ENCODE measurements at regions not wholly inside any gene's neighbourhood (a gene's known extent, or its start where the extent isn't known, plus 50 kb on each side); places are given as distances from the start of the nearest gene placed in this dataset.

DNA sequence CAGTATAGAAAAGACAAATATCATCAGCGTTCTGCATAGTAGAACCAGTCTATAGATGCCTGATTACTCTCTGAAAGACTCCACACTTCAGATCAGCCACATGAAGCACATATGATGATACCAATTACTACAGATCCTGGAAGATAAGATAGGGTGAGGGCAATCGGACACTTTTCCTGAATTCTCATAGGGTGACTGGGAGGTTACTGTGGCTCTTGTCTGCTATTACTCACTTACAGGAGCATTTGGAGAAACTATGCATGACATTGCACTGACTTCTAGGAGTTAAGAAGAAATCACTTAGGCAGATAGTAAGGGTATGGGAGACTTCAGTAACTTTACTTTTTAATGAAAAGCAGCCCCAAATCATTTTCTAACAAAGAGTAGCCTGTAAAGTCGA is 1140.9 kb downstream of the XPNPEP1 start:
- TF ChIP-seq TAF1 (IDR thresholded peaks at IDR 0.05; ENCODE audit: low read depth) (no peak), MXI1 (conservative IDR thresholded peaks at IDR 0.05; ENCODE audit: poor library complexity, severe bottlenecking) (no peak), SMC3 (conservative IDR thresholded peaks at IDR 0.05; ENCODE audit: poor library complexity) (no peak), EP300 (conservative IDR thresholded peaks at IDR 0.05; ENCODE audit: poor library complexity, severe bottlenecking) (no peak), EZH2 (IDR thresholded peaks at IDR 0.05; ENCODE audit: borderline replicate concordance, insufficient read depth, low read length, poor library complexity, severe bottlenecking) (no peak), RAD21 (conservative IDR thresholded peaks at IDR 0.05) (no peak), POLR2AphosphoS5 (IDR thresholded peaks at IDR 0.05) (no peak)
- TF ChIP-seq, protein P1, sequence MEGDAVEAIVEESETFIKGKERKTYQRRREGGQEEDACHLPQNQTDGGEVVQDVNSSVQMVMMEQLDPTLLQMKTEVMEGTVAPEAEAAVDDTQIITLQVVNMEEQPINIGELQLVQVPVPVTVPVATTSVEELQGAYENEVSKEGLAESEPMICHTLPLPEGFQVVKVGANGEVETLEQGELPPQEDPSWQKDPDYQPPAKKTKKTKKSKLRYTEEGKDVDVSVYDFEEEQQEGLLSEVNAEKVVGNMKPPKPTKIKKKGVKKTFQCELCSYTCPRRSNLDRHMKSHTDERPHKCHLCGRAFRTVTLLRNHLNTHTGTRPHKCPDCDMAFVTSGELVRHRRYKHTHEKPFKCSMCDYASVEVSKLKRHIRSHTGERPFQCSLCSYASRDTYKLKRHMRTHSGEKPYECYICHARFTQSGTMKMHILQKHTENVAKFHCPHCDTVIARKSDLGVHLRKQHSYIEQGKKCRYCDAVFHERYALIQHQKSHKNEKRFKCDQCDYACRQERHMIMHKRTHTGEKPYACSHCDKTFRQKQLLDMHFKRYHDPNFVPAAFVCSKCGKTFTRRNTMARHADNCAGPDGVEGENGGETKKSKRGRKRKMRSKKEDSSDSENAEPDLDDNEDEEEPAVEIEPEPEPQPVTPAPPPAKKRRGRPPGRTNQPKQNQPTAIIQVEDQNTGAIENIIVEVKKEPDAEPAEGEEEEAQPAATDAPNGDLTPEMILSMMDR (IDR thresholded peaks at IDR 0.05; ENCODE audit: poor library complexity, severe bottlenecking): no peak
- TF ChIP-seq, protein P2, sequence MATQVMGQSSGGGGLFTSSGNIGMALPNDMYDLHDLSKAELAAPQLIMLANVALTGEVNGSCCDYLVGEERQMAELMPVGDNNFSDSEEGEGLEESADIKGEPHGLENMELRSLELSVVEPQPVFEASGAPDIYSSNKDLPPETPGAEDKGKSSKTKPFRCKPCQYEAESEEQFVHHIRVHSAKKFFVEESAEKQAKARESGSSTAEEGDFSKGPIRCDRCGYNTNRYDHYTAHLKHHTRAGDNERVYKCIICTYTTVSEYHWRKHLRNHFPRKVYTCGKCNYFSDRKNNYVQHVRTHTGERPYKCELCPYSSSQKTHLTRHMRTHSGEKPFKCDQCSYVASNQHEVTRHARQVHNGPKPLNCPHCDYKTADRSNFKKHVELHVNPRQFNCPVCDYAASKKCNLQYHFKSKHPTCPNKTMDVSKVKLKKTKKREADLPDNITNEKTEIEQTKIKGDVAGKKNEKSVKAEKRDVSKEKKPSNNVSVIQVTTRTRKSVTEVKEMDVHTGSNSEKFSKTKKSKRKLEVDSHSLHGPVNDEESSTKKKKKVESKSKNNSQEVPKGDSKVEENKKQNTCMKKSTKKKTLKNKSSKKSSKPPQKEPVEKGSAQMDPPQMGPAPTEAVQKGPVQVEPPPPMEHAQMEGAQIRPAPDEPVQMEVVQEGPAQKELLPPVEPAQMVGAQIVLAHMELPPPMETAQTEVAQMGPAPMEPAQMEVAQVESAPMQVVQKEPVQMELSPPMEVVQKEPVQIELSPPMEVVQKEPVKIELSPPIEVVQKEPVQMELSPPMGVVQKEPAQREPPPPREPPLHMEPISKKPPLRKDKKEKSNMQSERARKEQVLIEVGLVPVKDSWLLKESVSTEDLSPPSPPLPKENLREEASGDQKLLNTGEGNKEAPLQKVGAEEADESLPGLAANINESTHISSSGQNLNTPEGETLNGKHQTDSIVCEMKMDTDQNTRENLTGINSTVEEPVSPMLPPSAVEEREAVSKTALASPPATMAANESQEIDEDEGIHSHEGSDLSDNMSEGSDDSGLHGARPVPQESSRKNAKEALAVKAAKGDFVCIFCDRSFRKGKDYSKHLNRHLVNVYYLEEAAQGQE (IDR thresholded peaks at IDR 0.05; ENCODE audit: borderline replicate concordance): no peak
- Histone ChIP-seq H3K9me2 (ENCODE audit: insufficient read depth, low read length) (no peaks in the 10 kb centered on the region), H3K27me3 (ENCODE audit: insufficient read depth, low read depth, low read length) (no peaks in the 10 kb centered on the region), H4K20me1 (ENCODE audit: insufficient read depth) (no peaks in the 10 kb centered on the region), H3K79me2 (replicated peaks; ENCODE audit: insufficient read depth, low read length) (no peaks in the 10 kb centered on the region), H3F3A (ENCODE audit: insufficient read depth, low read length, poor library complexity, severe bottlenecking) (no peaks in the 10 kb centered on the region), H3K9ac (ENCODE audit: low read length) (no peak overlapping the region), H3K9me3 (ENCODE audit: low read length) (peaks cover 3% of the 10 kb centered on the region), H3K4me2 (ENCODE audit: low read length) (no peak overlapping the region), H3K36me3 (ENCODE audit: insufficient read depth, low read length) (no peaks in the 10 kb centered on the region), H2AFZ (ENCODE audit: low read depth, low read length) (no peak overlapping the region), H3K27ac (ENCODE audit: low read length) (no peak overlapping the region), H3K4me3 (ENCODE audit: low read length) (no peak overlapping the region)

GRCh38 chr10:108779501-108779900 is 1143.8 kb downstream of the XPNPEP1 start:
- Histone ChIP-seq H3K79me2 (replicated peaks; ENCODE audit: insufficient read depth, low read length) (no peaks in the 10 kb centered on the region), H3K36me3 (ENCODE audit: insufficient read depth, low read length) (no peaks in the 10 kb centered on the region), H4K20me1 (ENCODE audit: insufficient read depth) (no peaks in the 10 kb centered on the region), H3K27me3 (ENCODE audit: insufficient read depth, low read depth, low read length) (no peaks in the 10 kb centered on the region), H3K27ac (ENCODE audit: low read length) (no peak overlapping the region), H3K4me2 (ENCODE audit: low read length) (no peak overlapping the region), H2AFZ (ENCODE audit: low read depth, low read length) (no peak overlapping the region), H3K4me3 (ENCODE audit: low read length) (no peak overlapping the region), H3K9me2 (ENCODE audit: insufficient read depth, low read length) (no peaks in the 10 kb centered on the region), H3K9ac (ENCODE audit: low read length) (no peak overlapping the region), H3F3A (ENCODE audit: insufficient read depth, low read length, poor library complexity, severe bottlenecking) (no peaks in the 10 kb centered on the region), H3K9me3 (ENCODE audit: low read length) (peaks cover 3% of the 10 kb centered on the region)
- TF ChIP-seq, protein P2 (IDR thresholded peaks at IDR 0.05; ENCODE audit: borderline replicate concordance): no peak
- TF ChIP-seq TAF1 (IDR thresholded peaks at IDR 0.05; ENCODE audit: low read depth) (no peak), SMC3 (conservative IDR thresholded peaks at IDR 0.05; ENCODE audit: poor library complexity) (no peak), RAD21 (conservative IDR thresholded peaks at IDR 0.05) (no peak), EZH2 (IDR thresholded peaks at IDR 0.05; ENCODE audit: borderline replicate concordance, insufficient read depth, low read length, poor library complexity, severe bottlenecking) (no peak), MXI1 (conservative IDR thresholded peaks at IDR 0.05; ENCODE audit: poor library complexity, severe bottlenecking) (no peak), EP300 (conservative IDR thresholded peaks at IDR 0.05; ENCODE audit: poor library complexity, severe bottlenecking) (no peak), POLR2AphosphoS5 (IDR thresholded peaks at IDR 0.05) (no peak)
- TF ChIP-seq, protein P1 (IDR thresholded peaks at IDR 0.05; ENCODE audit: poor library complexity, severe bottlenecking): no peak
